ENCODE measurements at regions not wholly inside any gene's neighbourhood (a gene's known extent, or its start where the extent isn't known, plus 50 kb on each side); places are given as distances from the start of the nearest gene placed in this dataset.

DNA sequence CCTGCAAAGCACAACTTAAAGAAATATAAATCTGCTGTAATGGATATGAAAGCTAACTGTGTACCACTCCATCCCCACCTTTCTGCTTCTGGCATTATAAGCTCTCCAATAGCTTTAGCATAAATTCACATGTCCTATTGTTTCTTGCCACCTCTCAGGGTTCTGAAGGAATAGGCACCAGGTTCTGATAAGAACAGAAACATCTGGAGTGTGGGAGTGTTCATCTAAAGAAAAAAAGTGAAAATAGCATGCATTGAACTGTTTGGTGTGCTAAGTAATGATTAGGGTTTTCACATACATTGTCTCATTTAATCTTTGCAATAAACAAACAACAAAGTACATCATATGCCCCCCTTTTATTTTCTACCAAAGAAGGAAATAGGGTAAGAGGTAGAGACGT is 72.3 kb downstream of the FAM76B start:
- DNase-seq = no peak

- DNase-seq = no peak
These were observed 73.3 kb downstream of the FAM76B start for GRCh38 chr11:95716266-95716665.

DNA sequence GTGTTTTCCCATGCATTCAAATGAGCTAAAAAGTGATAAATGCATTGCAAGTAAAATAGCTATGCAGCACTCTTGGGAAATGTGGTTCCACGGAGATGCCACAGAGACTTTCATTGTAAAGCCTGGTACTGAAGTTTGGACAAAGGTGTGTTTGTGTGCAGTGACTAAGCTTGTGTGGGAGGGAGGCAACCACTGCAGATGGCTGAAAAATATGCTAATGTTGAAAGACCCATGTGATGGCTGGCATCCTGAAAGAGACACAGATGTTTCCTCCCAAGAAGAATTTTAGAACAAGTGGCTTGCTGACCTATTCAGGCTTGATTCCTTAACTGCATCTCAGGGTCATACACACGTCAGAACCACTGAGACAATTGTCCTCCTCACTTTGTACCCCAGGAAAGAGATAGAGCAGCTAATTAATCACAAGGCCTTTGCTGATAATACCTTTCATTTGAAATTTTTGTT is 73.8 kb downstream of the FAM76B start:
- DNase-seq = peak; percentile 33

GRCh38 chr11:95714843-95715776 is 74.5 kb downstream of the FAM76B start:
- DNase-seq = no peak

DNA sequence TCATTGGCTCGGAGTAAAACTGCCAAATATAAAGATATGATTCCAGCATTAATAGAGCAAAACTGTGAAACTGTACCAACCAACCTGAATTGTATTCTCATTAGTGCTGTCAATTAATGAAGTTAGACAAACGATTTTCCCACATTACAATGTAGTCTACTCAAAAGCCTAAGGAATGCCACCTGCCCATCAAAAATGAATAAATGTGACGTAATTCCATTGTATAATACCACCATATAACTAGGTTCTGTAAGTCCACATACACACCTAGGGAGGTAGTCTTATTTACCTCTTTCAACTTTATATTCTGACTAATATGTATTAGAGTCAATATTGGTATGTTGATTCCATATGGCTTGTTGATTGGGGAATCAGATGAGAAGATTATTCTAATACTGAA is 76.2 kb downstream of the FAM76B start:
- no peak for DNase-seq

DNA sequence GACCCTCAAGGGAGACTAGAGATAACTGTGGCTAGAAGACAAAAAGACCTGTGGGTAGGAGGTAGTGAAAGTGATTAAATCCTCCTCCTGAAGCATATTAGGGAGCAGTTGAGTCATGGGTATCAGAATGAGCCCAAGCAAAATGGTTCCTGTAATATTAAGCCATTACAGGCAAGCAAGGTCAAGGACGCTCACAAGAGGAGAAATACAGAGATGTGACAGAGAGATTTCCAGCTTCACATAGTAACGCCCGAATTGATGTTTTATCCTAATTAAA is 77.7 kb downstream of the FAM76B start:
- no peak for DNase-seq

DNA sequence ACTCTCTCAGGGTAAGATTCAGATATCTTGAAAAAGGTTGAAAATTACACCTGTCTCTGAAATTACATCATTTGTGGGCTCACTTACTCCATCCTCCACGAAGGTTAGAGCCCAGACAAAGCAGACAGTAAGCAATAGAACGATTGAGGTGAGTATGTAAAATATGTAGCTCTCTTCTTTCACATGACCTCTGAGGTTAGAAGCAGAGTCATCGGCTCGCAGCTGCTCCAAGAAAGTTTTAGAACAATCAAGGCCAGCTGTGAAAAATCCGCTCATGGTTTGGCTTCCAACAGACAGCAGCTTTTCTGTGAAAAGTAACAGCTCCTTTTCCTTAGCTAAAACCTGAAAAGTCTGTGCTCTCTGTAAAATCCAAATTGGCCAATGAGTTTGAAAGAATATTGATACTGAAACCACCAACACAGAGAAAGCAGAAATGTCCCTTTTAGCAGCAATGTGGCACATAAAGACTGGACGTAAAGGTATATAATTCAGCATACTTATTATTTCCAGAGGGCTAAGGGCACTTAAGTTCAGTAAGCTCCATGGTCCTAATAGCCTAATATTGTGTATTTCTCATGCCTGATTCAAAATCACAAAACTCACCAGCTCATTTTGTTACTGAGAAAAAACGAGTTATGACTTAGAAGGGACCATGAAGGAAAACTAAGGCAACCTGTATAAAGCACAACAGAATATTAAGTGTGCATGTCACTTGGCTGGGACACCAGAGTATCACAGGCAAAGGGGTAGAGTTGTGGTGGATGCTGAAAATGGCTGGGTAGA is 78.2 kb downstream of the FAM76B start:
- no peak for DNase-seq

DNA sequence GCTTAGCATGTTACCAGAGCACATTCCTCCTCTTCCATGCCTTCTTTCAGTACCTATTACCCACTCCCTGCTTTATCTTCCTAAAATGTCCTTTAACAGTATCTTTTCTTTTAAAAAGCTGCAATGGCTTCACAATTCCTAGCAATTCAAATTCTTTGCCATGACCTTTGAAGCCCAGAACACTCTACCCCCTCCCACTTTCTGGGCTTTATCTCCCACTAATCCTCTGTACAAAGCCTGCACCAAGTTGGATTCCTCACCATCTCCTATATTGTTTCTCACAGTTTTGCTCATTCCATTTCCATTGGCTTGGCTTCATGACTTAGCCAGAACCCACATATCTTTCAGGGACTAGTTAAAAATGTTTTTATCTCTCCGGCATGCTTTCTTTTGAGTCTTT is 80.9 kb downstream of the FAM76B start:
- no peak for DNase-seq

DNA sequence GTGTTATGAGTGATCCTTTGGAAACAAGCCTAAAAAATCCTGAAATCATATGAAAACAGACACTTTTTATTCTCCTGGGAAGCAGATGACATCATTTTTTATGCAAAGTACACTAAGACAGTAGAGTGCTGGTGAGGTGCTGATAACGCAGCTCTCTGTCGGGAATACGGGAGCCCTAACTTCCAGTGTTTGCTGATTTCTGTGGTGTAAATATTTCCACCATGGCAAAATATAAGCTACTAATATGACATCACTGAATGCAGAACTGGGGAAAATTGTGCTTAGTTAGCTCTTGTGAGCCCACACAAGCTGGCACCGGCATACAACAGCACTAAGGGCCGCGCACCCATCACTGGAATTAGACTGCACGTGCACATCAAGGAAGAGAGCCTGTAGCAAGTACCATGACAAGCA is 82.6 kb downstream of the FAM76B start:
- DNase-seq = no peak

- DNase-seq = peak; percentile 77
These were observed 84.0 kb downstream of the FAM76B start for GRCh38 chr11:95705485-95706124.

GRCh38 chr11:95704865-95705264 is 84.7 kb downstream of the FAM76B start:
- DNase-seq = no peak

DNA sequence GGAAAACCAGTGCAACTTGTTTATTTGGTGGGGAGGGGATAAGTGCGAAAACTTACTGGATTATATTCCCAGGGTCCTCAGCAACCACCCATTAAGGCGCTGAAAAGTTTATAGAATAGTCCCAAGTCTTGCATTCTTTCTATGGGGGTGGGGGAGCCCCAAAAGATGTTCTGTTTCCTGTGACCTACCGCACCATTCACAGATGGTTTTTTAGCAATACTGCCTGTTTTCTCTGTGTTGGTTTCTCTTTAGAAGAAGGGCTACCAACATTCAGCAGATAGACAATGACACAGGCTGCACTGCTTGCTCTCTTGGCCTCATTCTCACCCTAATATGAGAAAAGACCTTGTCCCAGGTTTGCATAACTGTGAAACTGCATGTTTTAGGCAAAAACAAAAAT is 86.5 kb downstream of the FAM76B start:
- DNase-seq = no peak

GRCh38 chr11:95702526-95702925 is 87.1 kb downstream of the FAM76B start:
- DNase-seq = peak; percentile 77

DNA sequence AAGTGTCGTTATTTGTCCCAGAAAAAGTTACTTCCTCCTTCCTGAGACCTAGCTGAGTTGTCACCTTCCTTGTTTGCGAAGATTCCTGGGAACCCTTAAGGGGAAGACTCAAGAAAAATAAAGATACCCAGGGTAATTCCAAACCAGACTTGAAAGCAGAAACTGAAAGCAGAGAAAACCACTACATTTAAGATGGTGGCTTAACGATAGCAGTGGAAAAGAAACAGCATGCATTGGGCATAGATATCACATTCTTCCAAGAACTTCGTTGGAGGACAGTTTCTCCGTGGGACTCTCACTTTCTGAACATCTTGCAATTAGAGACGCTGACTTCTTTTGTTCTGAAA is 89.1 kb downstream of the FAM76B start:
- DNase-seq = no peak

- DNase-seq = no peak
These were observed 89.7 kb downstream of the FAM76B start for GRCh38 chr11:95699631-95700470.

DNA sequence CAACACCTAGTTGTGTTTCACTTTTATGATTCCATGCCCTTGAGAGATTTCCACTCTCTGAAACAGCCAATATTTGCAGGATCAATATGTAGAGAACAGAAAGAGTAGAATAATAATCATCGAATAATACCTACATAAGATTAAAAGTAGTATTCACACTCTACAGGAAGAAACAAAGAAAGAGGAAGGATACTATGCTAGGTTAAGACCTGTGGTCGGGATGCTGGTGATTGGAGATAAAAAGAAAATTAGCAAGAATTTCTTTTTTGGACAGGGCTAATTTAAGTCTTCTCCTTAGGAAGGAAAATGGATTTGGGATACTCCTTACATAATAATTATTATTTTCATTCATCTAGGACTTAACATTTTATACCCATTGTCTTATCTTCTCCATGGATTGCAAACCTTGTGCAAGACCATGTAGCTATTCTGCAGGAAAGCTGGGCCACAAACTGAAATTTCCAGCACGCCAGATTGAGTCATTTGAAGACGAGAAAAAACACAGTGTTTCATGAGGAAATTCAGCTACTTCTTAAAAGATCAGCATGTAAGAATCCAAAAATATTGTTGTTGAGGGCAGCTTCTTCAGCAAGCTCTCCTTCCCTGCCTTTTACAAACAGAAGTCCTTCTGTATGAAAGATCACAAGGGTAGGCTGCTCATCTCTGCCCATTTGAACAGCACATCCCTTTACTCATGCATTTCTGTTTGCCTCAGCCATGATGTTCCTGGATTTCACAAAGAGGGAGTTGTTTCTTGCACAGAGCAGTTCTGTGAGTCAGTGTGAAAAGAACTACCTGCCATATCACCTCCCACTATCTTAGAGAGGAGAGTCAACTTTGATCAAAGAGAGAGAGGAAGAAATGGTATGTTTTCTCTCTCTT is 90.7 kb downstream of the FAM76B start:
- DNase-seq = no peak

DNA sequence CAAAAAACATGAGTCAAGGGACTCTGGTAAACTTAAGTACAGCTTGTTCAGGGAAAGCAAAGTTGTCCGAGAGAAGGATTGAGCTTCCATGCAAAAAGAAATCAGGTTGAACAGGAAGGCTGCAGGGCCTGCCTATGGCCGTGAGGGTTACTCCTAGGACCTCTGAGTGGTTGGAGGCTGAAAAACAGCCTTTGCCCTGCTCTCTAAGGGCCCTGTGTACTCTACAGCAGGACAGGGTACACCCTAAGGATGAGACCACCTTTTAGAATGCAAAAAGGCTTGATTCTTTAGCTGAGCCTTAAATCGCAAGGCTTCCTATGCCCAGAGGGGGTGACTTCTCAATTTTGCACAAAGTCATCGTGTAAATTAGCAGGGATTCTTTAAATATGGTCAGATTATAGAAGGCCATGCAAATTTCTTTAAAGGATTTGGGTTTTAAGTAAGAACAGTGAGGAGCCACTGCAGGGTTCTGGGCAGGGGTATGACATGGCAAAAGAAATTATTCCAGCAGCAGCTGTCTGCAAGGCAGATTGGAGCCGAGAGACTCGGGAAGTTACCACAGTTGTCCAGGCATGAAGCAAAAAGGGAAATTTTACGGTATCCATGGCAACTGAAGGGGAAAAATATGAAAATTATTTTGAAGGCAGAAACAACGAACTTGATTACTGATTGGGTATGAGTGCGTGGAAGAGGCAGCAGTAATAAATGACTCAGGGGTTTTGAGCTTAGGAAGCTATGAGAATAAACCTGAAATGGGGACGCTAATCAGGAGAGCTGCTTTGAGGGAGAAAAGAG is 91.8 kb downstream of the FAM76B start:
- no peak for DNase-seq

GRCh38 chr11:95695181-95695580 is 94.4 kb downstream of the FAM76B start:
- DNase-seq = no peak

DNA sequence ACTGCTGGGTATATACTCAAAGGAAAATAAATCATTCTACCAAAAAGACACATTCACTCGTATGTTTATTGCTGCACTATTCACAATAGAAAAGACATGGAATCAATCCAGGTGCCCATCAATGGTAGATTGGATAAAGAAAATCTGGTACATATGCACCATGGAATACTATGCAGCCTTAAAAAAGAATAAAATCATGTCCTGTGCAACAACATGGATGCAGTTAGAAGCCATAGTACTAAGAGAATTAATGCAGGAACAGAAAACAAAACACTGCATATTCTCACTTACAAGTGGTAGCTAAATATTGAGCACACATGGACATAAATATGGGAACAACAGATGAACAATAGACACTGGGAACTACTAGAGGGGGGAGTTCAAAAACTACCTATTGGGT is 96.3 kb downstream of the FAM76B start:
- DNase-seq = no peak

DNA sequence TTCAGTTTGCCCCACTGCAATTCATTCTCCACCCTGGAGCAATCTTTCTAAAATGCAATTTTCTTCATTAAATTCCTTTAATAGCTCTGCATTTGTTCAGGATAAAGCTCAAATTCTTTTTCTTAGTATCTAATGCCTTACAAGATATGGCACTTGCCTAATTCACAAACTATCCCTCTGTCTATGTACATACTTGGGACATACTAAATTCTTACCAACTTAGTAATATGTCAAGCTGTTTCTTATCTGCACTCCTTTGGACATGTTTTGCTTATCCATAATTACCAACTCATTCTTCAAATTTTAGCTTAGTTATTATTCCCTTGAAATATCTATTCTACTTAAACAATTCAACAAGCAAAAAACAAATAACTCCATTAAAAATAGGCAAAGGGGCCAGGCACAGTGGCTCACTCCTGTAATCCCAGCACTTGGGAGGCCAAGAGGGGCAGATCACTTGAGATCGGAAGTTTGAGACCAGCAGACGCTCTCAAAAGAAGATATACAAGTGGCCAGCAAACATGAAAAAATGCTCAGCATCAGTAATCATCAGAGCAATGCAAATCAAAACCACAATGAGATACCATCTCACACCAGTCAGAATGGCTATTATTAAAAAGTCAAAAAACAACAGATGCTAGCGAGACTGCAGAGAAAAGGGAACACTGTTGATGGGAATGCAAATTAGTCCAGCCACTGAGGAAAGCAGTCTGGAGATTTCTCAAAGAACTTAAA is 96.9 kb downstream of the FAM76B start:
- no peak for DNase-seq

All from skin of body (tissue), 1 donor.